Activated CD8-positive, alpha-beta memory T cell treated with anti-CD3 and anti-CD28 coated beads, Interleukin-2, amount 50 U/mL, for 1 hour (primary cell): ENCODE measurements at regions not wholly inside any gene's neighbourhood (a gene's known extent, or its start where the extent isn't known, plus 50 kb on each side); places are given as distances from the start of the nearest gene placed in this dataset.

Experiments used
- DNase-seq: peaks from one replicate; pipeline ENCODE4 v3.0.0-alpha.2; 2020; ENCODE audit errors: extremely low read depth

DNA sequence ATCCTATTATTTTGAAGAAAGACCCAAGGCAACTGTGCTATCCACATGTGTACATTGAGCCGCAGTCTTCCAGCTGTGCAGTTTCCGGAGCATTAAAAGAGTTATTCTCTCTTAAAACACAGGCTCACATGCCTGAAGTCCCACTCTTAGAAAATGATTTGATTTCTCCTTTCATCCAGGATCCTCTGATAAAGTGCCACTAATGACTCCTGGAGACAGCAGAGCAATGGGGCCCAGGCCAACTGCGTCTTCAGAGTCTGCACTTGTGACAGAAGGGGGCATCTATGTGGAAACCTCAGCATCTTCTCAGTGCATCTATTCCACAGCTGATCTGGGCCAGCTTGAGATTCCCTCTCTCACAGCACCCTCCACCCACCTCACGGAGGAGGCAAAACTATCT, 482.1 kb upstream of the AKR1E2 start:
- no peak for DNase-seq

DNA sequence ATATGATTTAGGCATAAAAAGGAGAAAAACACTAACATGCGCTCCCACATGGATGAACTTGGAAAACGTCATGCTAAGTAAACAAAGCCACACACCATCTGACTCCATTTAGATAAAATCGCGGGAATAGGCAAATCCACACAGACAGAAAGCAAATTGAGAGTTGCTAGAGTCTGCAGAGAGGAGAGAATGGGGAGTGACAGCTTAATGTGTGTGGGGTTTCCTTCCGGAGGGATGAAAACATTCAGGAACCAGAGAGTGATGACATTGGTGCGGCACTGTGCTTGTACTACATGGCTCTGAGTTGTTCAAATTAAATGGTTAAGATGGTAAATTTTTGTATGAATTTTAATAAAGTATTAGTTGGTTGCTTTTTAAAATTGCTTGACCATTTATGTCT, 482.9 kb upstream of the AKR1E2 start:
- no peak for DNase-seq

DNA sequence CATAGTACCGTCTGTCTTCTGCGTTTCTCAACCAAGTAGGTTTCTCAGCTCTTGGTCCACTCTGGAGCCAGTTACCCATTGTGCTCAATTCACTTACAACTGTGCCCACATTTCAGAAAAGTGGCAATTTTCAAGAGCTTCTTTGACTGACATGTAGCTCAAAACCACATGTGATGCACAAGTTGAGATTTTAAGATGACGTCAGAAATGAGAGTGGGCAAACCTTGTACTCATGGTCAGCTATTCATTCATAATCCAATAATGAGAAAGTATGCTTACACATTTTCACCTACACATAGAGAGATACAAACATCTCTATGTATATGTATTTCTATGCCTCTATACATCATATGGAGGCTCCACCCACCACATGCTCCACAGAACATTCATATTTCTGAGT, 487.2 kb upstream of the AKR1E2 start:
- DNase-seq: no peak

DNA sequence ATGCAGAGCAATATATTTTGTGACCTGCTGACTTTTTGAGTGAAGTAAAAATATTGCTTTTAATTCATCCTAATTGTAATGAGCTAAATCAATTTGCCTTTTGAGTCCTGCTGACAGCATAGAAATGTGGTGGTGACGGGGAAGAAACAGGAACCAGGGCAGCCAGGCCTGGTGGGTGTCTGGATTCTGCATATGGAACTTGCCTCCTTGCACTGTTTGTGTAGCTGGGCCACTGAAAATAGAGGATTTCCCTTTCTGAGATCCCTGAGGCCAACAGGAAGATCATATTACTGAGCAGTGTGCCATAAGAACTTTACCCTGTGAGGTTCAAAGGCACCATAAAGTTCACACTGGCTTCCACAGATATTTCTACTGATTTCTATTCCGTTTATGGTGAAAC, 488.4 kb upstream of the AKR1E2 start:
- DNase-seq: no peak

DNA sequence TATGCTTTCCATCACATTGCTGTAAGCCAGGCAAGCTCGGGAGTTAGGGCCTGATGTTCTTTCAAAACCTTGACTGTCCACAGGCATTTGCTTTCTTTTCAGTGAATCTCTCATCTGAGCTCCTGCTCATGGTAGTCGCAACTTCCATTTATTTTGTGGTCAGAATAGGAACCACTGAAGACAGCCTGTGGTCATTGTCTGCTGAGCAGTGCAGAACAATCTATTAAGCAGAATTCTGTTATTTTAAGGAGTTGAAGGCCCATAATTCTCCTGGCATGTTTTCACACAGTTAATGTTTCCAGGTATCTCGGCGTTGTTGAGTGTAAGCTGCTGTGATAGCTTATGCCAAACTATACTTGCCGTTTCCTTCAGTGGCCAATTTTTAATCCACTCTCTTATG, 491.1 kb upstream of the AKR1E2 start:
- DNase-seq: no peak

DNA sequence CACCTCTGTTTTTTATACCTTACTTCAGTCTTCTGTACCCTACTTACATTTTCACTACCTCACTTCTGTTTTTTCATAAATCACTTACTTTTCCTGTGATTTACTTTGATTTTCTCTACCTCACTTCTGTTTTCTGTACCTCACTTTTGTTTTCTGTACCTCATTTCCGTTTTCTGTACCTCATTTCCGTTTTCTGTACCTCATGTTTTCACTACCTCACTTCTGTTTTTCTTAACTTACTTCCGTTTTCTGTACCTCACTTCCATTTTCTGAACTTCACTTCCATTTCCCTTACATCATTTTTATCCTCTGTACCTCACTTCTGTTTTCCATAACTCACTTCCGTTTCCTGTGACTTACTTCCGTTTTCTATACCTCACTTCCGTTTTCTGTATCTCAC, 492.0 kb upstream of the AKR1E2 start:
- no peak for DNase-seq

DNA sequence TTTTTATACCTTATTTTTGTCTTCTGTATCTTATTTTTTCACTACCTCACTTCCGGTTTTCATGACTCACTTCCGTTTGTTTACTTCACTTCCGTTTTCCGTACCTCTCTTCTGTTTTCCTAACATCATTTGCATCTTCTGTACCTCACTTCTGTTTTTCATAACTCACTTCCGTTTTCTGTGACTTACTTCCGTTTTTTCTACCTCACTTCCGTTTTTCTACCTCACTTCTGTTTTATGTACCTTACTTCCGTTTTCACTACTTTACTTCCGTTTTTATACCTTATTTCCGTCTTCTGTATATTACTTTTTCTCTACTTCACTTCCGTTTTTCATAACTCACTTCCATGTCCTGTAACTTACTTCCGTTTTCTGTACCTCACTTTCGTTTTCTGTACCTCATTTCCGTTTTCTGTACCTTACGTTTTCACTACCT, 492.5 kb upstream of the AKR1E2 start:
- DNase-seq: no peak

DNA sequence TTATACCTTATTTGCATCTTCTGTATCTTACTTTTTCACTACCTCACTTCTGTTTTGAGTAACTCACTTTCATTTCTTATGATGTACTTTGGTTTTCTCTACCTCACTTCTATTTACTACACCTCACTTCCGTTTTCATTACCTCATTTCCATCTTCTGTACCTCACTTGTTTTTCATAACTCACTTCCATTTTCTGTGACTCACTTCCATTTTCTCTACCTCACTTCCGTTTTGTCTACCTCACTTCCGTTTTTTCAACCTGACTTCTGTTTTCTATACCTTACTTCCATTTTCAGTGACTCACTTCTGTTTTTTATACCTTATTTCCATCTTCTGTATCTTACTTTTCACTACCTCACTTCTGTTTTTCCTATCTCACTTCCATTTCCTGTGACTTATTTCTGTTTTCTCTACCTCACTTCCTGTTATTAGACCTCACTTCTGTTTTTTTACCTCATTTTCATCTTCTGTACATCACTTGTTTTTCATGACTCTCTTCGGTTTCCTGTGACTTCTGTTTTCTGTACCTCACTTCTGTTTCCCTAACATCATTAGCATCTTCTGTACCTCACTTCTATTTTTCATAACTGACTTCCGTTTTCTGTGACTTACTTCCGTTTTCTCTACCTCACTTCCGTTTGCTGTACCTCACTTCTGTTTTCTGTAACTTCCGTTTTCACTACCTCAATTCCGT, 493.1 kb upstream of the AKR1E2 start:
- no peak for DNase-seq

DNA sequence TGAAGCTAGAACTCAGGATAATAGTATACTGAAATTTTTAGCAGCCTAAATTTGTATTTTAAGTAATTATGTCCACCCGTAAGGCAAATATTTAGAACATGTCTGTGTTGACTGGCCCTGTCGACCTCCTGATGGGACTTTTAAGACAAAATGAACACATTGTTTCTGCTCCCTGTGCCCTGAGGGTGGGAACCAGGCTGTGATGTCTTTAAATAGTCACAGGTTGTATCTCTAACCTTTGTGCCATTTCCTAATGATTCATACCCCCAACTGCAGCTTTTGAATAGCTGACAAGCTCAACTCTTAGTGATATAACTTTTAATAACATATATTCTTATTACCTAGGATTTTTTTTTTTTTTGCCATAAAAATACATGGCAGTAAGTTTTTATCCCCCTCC, 494.9 kb upstream of the AKR1E2 start:
- no peak for DNase-seq

DNA sequence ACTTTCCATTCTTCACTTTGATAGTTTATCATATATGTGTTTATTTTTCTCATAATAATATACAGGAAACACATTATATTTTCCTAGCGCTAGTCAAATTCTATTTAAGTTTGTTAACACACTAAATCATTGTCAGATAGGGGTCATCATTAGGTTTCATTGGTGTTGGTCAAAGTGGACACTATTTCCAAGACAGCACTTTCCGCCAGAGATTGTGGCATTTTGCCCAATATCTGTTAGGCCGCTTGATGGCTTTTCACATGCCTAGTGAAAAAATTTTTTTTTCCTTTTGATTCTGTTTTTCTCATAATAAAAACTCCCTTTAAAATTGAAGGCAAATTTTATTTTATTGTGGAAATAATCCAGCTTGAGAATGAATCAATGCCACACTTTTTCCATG, 495.4 kb upstream of the AKR1E2 start:
- no peak for DNase-seq

DNA sequence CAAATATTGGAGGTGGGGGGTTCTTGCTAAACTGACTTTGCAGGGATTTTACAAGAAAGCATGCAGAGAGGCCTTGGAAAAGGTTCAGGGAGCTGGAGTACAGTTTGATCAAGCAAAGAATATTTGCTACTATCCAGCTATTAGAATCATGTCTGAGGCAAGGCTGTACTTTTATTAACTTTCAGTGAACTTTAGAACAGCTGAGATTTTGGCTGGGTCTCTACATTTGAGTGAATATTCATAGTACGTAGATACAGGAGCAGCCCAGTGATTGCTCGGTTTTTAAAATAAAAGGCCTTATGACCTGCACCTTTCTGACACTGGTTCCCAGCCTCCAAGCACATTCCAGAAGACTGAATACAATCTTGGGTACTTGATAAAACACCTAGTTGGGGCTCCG, 496.8 kb upstream of the AKR1E2 start:
- DNase-seq: no peak

DNA sequence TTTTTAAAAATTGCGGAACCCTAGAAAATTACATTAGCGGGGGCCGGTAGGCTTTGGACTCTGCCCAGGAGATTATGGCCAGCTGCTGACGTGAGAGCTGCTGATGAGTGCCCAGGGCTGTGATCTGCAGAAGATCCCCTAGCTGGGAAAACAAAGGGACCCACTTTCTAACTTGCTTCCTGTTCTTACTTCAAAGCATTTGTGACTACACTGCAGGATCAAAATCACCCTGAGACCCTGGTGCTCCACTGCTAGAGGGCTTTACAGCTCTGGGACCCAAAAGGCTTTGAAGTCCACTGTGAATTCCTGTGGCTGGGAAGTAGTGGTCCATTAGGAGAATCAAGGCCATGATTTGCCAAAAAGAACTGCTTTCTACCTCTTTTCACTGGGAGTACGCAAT, 499.4 kb upstream of the AKR1E2 start:
- no peak for DNase-seq

DNA sequence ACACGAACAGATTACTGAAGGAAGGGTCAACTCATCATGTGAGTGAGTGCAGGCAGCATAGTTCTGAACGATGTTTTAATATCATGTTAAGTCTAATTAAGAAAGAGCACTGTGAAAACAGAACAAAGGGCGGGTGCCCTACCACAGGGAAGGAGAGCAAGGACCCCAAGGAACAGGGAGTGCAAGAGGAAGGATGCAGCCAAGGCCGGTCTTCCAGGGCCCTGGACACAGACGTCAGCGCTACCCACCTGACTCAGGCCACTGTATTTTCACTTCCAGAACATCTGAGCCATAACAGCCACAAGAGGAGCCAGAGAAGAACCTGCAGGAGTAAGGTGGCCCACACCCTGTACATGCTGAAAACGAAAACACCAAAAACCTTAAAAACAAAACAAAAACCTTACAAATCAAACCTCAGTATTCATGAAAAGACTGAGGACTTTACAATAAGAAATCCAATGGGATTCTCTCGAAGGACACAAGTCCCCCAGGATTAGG, 506.1 kb upstream of the AKR1E2 start:
- DNase-seq: no peak

DNA sequence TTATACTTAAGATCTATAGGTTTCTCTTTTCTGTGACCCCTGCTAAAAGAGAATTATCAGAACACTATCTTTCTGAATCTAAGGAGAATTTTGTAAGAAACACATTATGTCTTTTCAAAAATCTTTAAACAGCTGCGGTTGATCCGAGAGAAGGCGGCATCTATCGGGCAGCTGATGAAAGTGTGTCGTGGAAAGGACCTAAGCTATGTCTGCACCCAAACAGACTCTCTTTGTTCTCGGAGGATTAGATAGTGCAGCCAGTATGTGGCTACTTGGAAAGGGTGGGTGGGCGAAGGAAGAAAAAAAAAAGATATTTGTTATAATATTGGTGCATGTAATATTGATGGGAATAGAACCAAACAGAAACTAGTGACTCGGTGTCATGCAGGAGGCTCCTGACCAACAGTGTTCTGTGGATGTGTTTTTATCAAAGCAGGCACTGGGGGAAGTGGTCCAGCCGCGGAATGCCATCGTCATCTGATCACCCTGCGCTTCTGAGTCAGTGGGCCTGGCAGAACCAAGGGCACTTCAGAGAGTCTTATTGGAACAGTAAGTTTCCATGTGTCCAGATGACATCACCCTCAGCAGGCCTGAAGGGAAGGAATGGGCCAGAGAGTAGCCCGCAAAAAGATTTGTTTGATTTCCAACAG, 509.7 kb upstream of the AKR1E2 start:
- DNase-seq: no peak

DNA sequence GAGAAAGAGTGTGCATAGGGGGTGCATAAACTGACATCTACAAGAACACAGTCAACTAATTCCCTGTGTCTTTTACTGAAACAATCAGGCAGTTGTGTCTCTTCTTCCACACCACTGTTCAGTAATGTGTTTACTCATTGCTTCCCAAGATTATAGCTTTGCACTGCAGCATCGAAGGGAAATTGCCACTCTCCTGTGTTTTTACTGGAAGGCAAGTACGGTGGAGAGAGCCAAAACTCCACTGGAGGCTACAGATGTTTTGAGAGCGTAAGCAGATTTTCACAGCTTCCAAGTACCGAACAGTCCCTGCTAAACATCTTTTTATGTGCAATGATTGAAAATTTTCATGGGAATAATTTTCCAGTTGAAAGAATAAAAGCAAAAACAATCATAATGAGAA, 510.5 kb upstream of the AKR1E2 start:
- DNase-seq: no peak

DNA sequence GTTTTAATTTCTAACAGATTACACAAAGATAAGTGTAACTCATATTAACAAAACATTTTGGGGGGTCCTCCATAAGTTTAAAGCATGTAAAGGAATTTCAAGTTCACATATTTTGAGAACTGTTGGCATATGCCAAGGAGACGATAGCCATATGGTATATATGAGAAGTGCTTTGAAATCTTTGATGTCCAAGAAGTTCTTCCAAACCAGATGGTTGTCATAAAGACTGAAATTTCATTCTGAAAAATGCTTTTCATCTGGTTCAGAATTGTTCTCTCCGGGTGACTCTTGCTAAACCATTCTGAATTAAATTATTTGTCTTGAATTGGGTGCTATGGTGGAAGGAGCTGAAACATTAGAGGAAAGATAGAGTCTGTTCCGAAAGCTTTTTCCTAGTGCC, 513.0 kb upstream of the AKR1E2 start:
- no peak for DNase-seq

DNA sequence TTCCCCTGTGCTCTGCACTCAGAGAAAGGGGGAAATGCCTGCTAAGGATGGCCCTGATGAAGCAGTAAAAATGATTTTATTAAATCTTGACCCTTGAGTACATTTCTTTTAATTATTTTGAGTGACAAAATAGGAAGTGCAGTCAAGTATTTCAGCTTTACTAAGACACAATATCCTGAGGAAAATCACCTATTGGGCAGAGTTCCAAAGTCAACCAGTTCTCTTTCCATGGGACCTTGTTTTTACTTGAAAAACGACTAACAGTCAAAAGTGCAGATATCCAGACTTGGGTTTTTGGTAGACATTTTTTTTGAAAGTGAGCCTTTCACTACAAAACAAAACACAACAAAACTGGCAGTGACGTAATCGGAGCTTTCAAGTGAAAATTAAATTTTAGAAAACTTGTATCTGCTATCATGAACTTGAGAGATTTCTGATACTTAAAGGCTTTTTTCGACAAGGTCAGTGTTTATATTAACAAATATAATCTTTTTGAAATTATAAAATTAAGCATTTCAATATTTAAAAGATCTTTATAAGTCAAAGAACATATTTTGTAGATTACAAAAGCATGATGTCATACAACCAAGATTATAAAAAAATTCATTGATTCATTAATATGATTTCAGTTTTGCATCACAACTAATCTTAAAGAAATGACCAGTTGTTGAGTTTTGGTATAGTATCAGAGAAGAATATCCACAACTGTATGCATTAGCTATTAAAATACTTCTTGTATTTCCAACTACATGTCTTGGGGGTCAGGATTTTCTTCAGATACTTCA, 513.8 kb upstream of the AKR1E2 start:
- DNase-seq: no peak

DNA sequence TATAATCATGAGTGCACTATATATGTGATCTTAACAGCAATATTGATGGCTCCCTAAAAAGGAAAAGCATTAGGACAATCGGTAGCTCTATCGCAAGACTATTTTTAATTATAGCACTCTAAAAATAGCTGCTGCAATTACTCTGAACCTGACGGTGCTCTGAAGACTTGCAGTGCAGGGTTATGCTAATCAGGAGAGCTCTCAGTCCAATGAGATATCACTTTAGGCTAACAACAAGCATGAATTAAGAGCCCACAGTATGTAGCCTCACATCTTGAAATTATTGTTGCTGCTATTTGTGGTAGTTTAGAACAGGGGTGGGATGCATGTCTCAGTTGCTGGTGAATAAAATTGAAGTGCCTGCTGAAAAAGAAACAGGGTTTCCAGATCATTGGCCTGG, 515.8 kb upstream of the AKR1E2 start:
- DNase-seq: no peak

DNA sequence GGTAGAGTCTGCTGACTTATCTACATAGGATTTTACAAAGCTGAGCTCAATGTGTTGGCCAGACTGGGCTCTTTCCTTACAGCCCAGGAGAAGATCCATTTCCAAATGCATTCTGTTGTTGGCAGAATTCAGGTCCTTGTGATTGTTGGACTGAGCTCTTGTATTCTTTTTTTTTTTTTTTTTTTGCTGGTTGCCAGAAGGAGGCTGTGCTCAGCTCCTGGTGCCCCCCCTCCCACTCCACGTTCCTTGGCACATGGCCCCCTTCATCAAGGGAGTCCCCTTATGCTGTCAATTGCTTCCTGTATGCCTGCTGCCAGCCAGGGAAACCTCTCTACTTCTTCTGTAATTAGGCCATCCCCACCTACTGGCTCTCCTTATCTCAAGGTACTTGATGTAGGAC, 518.1 kb upstream of the AKR1E2 start:
- DNase-seq: no peak

DNA sequence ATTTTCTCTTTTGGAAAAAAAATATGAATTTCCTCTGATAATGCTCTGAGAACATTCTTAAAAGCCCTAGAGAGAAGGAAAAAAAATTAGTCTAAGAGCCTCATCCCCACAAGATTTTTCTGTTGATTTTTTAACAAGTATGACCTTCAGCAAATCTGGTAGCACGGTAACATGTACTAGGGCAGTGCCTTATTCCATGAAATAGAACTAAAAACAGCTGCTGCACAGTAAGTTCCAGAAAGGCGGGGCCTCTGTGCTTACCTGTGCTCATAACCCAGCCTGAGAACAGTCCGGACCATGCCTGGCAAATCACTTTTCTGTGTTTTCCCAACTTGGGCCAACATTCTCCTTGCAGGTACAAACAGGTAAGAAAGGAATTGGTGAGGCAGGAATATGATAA, 519.1 kb upstream of the AKR1E2 start:
- no peak for DNase-seq

DNA sequence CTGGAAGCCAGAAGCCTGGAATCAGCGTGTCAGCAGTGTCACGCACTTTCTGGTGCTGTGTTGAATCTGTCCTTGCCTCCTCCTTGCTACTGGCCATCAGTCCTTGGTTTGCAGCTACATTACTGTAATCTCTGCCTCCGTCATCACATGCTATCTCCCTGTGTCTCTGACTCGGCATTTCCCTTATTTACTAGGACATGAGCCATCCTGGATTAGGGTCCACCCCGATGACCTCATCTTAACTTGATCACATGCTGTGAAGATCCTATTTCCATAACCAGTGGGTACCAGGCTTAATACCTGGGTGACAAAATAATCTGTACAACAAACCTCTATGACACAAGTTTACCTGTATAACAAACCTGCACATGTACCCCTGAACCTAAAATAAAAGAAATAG, 518.0 kb upstream of the KLF6 start:
- DNase-seq: no peak

DNA sequence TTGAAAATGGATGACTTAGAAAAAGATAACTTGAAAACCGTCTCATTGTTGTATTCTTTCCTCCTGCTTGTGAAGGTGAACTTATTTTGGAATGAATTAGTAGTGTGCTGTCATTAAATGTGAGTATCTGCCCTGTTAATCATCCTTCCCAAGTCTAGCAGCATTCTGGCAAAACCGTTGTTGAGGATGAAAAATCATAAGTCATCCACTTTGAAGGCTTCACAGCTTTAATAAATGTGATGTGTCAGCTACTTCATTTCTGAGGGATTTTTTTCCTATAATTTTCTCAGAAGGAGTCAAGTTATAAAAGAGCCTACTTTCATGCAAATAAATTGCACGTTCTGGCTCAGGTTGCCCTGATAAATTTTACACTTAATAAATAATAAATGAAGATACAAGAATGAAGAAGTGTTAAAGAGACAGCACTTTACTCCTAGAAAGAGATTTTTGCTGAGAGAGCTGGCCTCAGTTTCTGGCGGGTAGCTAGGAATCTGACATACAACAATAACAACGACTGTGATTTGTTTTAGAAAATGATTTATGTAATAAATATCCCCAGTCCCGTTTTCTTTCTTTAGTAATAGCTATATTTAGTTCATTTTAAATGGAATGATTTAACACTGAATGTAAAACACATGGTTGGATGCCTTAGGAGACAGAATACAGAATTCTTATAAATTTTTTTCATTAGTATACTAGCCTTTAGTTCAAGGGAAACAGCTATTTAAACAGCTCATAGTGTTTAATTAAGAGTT, 516.5 kb upstream of the KLF6 start:
- no peak for DNase-seq
